Erythroblast (primary cell): ENCODE measurements at regions not wholly inside any gene's neighbourhood (a gene's known extent, or its start where the extent isn't known, plus 50 kb on each side); places are given as distances from the start of the nearest gene placed in this dataset.

Experiments
- GATA1 ChIP-seq: IDR thresholded peaks from 2 replicates; pipeline ENCODE4 v1.6.1; 2011; ENCODE audit warnings: low read depth, mild to moderate bottlenecking, control low read depth, low read length, moderate library complexity
- POLR2A ChIP-seq: IDR thresholded peaks from 2 replicates; pipeline ENCODE4 v1.6.1; 2011; ENCODE audit warnings: mild to moderate bottlenecking, low read length

DNA sequence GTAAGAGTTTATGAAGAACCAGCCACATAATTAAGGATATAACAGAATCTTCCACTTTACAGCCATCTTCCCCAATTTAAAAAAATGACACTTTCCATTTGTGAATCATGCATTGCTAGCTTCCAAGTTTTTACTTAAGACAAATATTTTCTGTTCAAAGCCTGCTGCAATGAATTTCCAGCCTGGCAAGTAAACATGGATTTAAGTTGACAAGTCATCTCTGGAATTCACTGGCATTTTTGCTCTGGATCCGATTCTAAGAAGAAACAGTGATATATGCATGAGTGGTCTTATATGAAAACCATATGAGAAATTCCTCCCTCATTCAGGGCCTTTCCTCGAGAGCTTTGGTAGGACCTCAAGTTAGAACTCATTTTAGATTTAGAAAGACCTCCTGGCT is 116.1 kb upstream of the CDCA7L start:
- TF ChIP-seq POLR2A (no peak), GATA1 (no peak)
